ENCODE measurements at regions not wholly inside any gene's neighbourhood (a gene's known extent, or its start where the extent isn't known, plus 50 kb on each side); places are given as distances from the start of the nearest gene placed in this dataset.

DNA sequence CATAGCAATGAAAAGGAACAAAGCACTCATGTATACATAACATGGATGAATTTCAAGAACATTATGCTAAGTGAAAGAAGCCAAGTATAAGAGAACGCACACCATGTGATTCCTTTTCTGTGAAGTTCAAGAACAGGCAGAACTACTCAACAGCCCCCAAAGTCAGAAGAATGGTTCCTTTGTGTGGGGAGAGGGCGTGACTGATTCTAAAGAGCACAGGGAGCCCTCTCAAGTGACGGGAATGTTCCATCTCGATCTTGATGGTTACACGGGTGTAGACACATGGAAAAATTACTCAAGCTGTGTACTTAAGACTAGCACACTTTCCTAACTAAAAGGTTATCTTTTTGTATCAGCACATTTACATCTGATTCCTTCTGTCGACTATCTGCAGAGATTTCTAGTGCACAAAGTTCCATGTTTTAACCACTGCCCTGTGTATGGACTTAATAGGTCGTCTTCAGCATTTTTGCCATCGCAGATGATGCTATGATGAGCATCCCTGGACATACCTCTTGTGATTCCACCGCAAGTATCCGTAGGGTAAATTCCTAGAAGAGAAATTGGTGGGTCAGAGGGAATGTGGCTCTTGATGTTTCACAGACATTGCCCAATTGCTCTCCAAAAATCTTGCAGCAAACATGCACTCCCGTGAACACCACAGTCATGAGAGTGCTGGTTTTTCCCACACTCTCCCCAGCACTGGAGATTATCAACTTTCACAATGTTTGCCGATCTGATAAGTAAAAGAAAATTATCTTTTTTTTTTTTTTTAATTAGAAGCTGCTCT is 279.3 kb downstream of the BMP7 start:
- no peak for FAIRE-seq

GRCh38 chr20:56987986-56988385 is 278.5 kb downstream of the BMP7 start:
- DNase-seq (ENCODE audit: insufficient read length, low spot score) (no peak), FAIRE-seq (no peak)

More for the DNA sequence above, 279.3 kb downstream of the BMP7 start:
- no peak for DNase-seq (ENCODE audit: insufficient read length, low spot score)

DNA sequence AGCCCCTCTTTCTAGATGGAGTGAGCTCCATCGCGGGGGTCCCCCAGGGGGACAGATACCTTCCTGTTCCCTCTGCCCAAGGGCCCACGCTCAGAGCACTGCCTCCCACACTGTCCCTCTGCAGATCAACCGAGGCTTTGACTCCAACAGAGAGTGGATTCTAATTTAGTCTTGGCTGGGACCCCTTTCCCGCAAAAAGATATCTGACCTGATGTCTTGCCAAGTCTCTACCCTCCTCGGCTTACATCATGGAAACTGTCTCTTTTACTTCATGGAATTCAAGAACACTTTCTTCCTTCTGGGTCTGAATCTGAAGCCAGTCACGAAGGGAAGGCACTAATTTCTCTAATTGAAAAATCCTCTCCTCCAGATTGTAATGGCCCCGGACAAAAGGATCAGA is 278.0 kb downstream of the BMP7 start:
- FAIRE-seq (no peak), DNase-seq (ENCODE audit: insufficient read length, low spot score) (no peak)

GRCh38 chr20:56989516-56989915 is 276.9 kb downstream of the BMP7 start:
- no peak for FAIRE-seq
- DNase-seq (ENCODE audit: insufficient read length, low spot score): no peak

DNA sequence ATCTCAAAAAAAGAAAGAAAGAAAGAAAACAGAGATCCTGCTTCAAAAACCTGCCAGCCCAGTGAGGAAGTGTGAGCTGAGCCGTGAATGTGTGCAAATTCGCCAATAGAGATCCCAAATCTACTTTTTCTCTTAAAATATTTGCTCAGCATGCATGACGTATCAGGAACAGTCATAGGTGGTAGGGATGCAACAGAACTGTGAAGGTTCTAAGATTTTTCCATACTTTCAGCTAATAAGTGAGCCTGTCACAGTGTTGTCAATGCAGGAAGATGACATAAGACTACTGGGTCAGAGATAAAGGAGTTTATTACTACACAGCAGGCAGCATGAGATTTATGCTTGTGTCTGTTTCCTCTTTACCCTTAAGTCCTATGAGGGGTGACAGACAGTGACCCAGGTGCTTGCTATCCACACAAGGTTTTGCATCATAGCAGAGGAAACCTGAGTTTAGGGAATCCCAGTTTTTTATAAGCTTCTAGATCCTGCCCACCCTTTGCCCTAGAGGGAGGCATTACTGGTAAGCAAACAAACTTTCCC is 273.4 kb downstream of the BMP7 start:
- no peak for FAIRE-seq
- DNase-seq (ENCODE audit: insufficient read length, low spot score): no peak

GRCh38 chr20:56994006-56994405 is 272.4 kb downstream of the BMP7 start:
- FAIRE-seq (no peak), DNase-seq (ENCODE audit: insufficient read length, low spot score) (no peak)

- DNase-seq (ENCODE audit: insufficient read length, low spot score): no peak
- FAIRE-seq: no peak
Measured at GRCh38 chr20:56995149-56995548, 271.3 kb downstream of the BMP7 start.

GRCh38 chr20:56995635-56996075 is 270.8 kb downstream of the BMP7 start:
- FAIRE-seq (no peak), DNase-seq (ENCODE audit: insufficient read length, low spot score) (no peak)

DNA sequence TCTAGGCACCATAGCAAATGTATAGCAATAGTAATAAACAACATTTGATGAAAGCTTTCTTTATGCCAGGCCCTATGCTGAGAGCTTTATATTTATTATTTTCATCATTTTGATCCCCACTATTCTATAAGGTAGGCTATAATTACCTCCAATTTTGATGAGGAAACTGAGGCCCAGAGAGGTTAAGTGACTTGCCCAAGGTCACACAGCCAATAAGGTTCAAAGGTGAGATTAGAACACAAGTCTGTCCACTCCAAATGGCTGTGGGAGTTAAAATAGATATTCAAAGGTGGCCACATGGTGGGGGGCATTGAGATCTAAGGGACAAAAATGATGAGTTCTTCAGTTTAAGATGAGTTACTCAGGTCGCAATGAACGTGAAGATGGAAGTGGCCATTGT is 269.9 kb downstream of the BMP7 start:
- DNase-seq (ENCODE audit: insufficient read length, low spot score) (no peak), FAIRE-seq (no peak)

- DNase-seq (ENCODE audit: insufficient read length, low spot score) (no peak), FAIRE-seq (no peak)
Measured at GRCh38 chr20:56998438-56998837, 268.0 kb downstream of the BMP7 start.

- DNase-seq (ENCODE audit: insufficient read length, low spot score) (no peak), FAIRE-seq (no peak)
Measured at GRCh38 chr20:57000441-57000968, 265.9 kb downstream of the BMP7 start.

DNA sequence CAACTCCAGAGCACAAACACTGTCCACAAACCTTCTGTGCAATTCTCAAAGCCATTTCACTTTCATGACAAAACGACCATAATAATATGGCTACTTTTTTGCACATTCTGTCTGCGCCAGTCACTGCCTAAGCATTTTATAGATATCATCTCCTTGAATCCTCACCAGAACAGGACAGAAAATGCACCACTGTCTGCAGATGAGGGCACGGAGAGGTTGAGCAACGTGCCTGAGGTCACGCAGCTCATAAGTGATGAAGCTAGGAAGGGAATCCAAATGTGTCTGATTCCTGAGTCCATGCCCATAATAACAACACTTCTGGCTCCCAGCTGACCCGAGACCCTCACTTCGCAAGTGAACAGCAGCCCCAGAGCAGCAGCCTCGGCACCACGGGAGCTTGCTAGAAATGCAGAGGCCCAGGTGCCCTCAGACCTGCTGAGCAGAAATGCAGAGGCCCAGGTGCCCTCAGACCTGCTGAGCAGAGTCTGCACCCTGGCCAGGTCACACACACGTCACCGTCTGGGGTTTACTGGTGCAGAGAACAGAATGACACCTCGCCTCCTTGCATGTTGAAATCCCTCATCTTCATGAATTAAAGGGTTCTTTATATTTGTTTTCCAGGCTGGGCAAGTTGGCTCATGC is 265.2 kb downstream of the BMP7 start:
- FAIRE-seq (no peak), DNase-seq (ENCODE audit: insufficient read length, low spot score) (no peak)

GRCh38 chr20:57002066-57002570 is 264.3 kb downstream of the BMP7 start:
- DNase-seq (ENCODE audit: insufficient read length, low spot score): no peak
- FAIRE-seq: no peak

- FAIRE-seq (no peak), DNase-seq (ENCODE audit: insufficient read length, low spot score) (no peak)
Measured at GRCh38 chr20:57003012-57003411, 263.4 kb downstream of the BMP7 start.

DNA sequence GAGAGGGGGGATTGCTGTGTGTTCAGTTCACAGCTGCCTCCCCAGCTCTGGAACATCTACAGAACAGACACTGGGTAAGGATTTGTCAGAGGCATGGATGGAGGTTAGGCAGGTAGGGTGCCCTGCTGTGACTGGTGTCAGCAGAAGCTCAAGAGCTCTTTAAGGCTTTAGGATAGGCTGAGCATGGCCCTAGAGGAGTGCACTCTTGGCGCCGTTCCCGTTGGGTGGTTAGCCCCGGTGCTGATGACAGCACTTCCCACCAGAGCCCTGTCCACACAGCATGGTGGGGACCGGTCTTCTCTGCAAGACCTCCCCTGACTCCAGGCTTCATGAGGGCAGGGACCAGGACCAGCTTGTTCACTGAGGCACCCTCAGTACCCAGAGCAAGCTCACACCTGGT is 262.0 kb downstream of the BMP7 start:
- DNase-seq (ENCODE audit: insufficient read length, low spot score) (no peak), FAIRE-seq (no peak)

GRCh38 chr20:57004951-57005933 is 261.2 kb downstream of the BMP7 start:
- DNase-seq (ENCODE audit: insufficient read length, low spot score): no peak
- FAIRE-seq: no peak

DNA sequence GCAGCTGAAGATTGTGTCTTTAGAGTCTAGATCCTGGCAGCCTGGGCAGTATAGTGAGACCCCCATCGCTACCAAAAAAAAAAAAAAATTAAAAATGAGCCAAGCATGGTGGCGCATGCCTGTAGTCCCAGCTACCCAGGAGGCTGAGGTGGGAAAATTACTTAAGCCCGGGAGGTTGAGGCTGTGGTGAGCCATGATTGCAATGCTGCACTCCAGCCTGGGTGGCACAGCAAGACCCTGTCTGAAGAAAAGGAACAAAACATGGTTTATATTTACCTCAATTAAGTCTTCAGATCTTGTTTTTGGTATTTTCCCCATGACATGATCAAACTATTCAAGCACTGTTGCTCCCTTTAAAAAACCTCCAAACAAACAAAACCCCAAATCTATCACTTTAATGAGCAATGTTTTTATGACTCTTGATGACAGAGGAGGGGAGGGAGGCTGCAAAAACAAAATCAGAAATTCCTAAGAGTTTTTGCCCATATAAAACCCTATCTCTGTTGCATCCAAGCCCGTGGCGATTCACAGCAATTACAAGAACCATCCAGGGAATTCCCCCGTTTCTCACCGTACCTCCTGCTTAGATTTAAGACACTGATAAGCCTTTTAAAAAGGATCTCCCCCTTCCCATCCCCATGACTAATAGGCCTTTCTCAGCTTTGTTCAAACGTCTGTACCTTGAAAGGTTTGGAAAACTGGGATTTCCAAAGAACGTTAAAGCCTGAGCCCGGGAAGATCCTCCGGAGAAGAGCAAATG is 259.9 kb downstream of the BMP7 start:
- DNase-seq (ENCODE audit: insufficient read length, low spot score): no peak
- FAIRE-seq: no peak

DNA sequence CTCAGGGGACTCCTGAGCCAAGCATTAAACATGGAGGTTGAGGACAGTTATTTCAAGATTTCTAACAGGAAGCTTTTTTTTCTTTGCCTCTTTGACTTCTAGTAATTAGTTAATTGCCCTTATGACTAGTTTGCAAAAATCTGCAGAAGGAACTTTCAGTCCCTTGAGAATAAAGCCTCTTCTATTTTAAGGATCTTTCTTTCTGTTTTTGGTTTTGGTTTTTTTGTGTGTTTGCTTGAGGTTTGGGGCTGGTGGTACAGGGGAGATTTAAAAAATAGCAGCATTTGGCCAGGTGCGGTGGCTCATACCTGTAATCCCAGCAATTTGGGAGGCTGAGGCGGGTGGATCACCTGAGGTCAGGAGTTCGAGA is 259.3 kb downstream of the BMP7 start:
- no peak for FAIRE-seq
- DNase-seq (ENCODE audit: insufficient read length, low spot score): no peak

- FAIRE-seq: no peak
- no peak for DNase-seq (ENCODE audit: insufficient read length, low spot score)
Measured at GRCh38 chr20:57008217-57008616, 258.2 kb downstream of the BMP7 start.

GRCh38 chr20:57009355-57009754 is 257.1 kb downstream of the BMP7 start:
- no peak for FAIRE-seq
- DNase-seq (ENCODE audit: insufficient read length, low spot score): no peak
